ENCODE measurements at regions not wholly inside any gene's neighbourhood (a gene's known extent, or its start where the extent isn't known, plus 50 kb on each side); places are given as distances from the start of the nearest gene placed in this dataset.

GRCh38 chr10:28391283-28391682 is 88.4 kb upstream of the MPP7 start:
- Mint-ChIP-seq H3K27ac (ENCODE audit: unreplicated experiment) (no peak overlapping the region), H3K27me3 (ENCODE audit: low read depth) (peaks cover 7% of the 10 kb centered on the region), H3K36me3 (ENCODE audit: low read depth) (no peaks in the 10 kb centered on the region), H3K9me3 (ENCODE audit: low read depth) (no peaks in the 10 kb centered on the region), H3K4me1 (ENCODE audit: low read depth) (peaks cover 5% of the 10 kb centered on the region), H3K4me3 (ENCODE audit: unreplicated experiment) (no peak overlapping the region)
- TF ChIP-seq CTCF (IDR thresholded peaks at IDR 0.05) = no peak
- no peak for DNase-seq (ENCODE audit: low spot score)

- H3K36me3 Mint-ChIP-seq (ENCODE audit: low read depth) = no peaks in the 10 kb centered on the region
- DNase-seq (ENCODE audit: low spot score) = no peak
- peaks cover 5% of the 10 kb centered on the region for H3K4me1 Mint-ChIP-seq (ENCODE audit: low read depth)
- no peaks in the 10 kb centered on the region for H3K9me3 Mint-ChIP-seq (ENCODE audit: low read depth)
- peaks cover 2% of the 10 kb centered on the region for H3K27me3 Mint-ChIP-seq (ENCODE audit: low read depth)
- no peak overlapping the region for H3K4me3 Mint-ChIP-seq (ENCODE audit: unreplicated experiment)
- H3K27ac Mint-ChIP-seq (ENCODE audit: unreplicated experiment) = no peak overlapping the region
- peak; percentile 98 for TF ChIP-seq CTCF (IDR thresholded peaks at IDR 0.05)
Observed at GRCh38 chr10:28393956-28394568, 91.2 kb upstream of the MPP7 start.

GRCh38 chr10:28396331-28396730 is 93.5 kb upstream of the MPP7 start:
- H3K9me3 Mint-ChIP-seq (ENCODE audit: low read depth) = no peaks in the 10 kb centered on the region
- no peak overlapping the region for H3K4me3 Mint-ChIP-seq (ENCODE audit: unreplicated experiment)
- no peak overlapping the region for H3K27ac Mint-ChIP-seq (ENCODE audit: unreplicated experiment)
- DNase-seq (ENCODE audit: low spot score) = no peak
- H3K27me3 Mint-ChIP-seq (ENCODE audit: low read depth) = peaks cover 2% of the 10 kb centered on the region
- TF ChIP-seq CTCF (IDR thresholded peaks at IDR 0.05) = no peak
- no peaks in the 10 kb centered on the region for H3K36me3 Mint-ChIP-seq (ENCODE audit: low read depth)
- H3K4me1 Mint-ChIP-seq (ENCODE audit: low read depth) = peaks cover 5% of the 10 kb centered on the region

- Mint-ChIP-seq H3K27me3 (ENCODE audit: low read depth) (peaks cover 2% of the 10 kb centered on the region), H3K4me1 (ENCODE audit: low read depth) (peaks cover 5% of the 10 kb centered on the region), H3K4me3 (ENCODE audit: unreplicated experiment) (no peak overlapping the region), H3K36me3 (ENCODE audit: low read depth) (no peaks in the 10 kb centered on the region), H3K9me3 (ENCODE audit: low read depth) (no peaks in the 10 kb centered on the region), H3K27ac (ENCODE audit: unreplicated experiment) (no peak overlapping the region)
- TF ChIP-seq CTCF (IDR thresholded peaks at IDR 0.05) = no peak
- no peak for DNase-seq (ENCODE audit: low spot score)
Observed at GRCh38 chr10:28397229-28397628, 94.4 kb upstream of the MPP7 start.

- no peaks in the 10 kb centered on the region for H3K9me3 Mint-ChIP-seq (ENCODE audit: low read depth)
- no peak for TF ChIP-seq CTCF (IDR thresholded peaks at IDR 0.05)
- no peaks in the 10 kb centered on the region for H3K36me3 Mint-ChIP-seq (ENCODE audit: low read depth)
Observed at GRCh38 chr10:28400176-28400575, 97.3 kb upstream of the MPP7 start.

More at GRCh38 chr10:28400176-28400575, 97.3 kb upstream of the MPP7 start:
- no peak for DNase-seq (ENCODE audit: low spot score)
- H3K4me1 Mint-ChIP-seq (ENCODE audit: low read depth) = no peaks in the 10 kb centered on the region
- H3K27ac Mint-ChIP-seq (ENCODE audit: unreplicated experiment) = no peak overlapping the region
- H3K4me3 Mint-ChIP-seq (ENCODE audit: unreplicated experiment) = no peak overlapping the region
- peaks cover 2% of the 10 kb centered on the region for H3K27me3 Mint-ChIP-seq (ENCODE audit: low read depth)
